KMS-11 (cell line): ENCODE measurements at regions not wholly inside any gene's neighbourhood (a gene's known extent, or its start where the extent isn't known, plus 50 kb on each side); places are given as distances from the start of the nearest gene placed in this dataset.

Experiments
- H2AFZ ChIP-seq: fragments of 200-600 bp; sonication (generic); 2 replicates; pipeline ENCODE4 v1.6.1; 2016; ENCODE audit warnings: antibody characterized with exemption, mixed run types, low read depth
- H3K27ac ChIP-seq: fragments of 200-600 bp; sonication (generic); 2 replicates; pipeline ENCODE4 v1.6.1; 2016; ENCODE audit warnings: mild to moderate bottlenecking, mixed run types
- H3K27me3 ChIP-seq: fragments of 200-600 bp; sonication (generic); 2 replicates; pipeline ENCODE4 v1.6.1; 2017; ENCODE audit warnings: mild to moderate bottlenecking, low read depth, mixed run types, moderate library complexity; ENCODE audit not compliant: insufficient read depth
- H3K36me3 ChIP-seq: fragments of 200-600 bp; sonication (generic); 2 replicates; pipeline ENCODE4 v1.6.1; 2017; ENCODE audit warnings: mild to moderate bottlenecking, mixed run types; ENCODE audit not compliant: insufficient read depth
- H3K4me1 ChIP-seq: fragments of 200-600 bp; sonication (generic); 2 replicates; pipeline ENCODE4 v1.6.1; 2016; ENCODE audit warnings: mild to moderate bottlenecking, low read depth, mixed run types; ENCODE audit not compliant: poor library complexity, severe bottlenecking
- H3K4me2 ChIP-seq: fragments of 200-600 bp; sonication (generic); 2 replicates; pipeline ENCODE4 v1.7.0; 2016; ENCODE audit warnings: mild to moderate bottlenecking, mixed run types
- H3K4me3 ChIP-seq: fragments of 200-600 bp; sonication (generic); IDR thresholded peaks from 2 replicates; pipeline ENCODE4 v1.6.1; 2017; ENCODE audit warnings: low read depth, low read length, mixed read lengths; ENCODE audit not compliant: insufficient read depth
- H3K79me2 ChIP-seq: fragments of 200-600 bp; sonication (generic); 2 replicates; pipeline ENCODE4 v1.6.1; 2016; ENCODE audit warnings: low read depth, mixed run types; ENCODE audit not compliant: insufficient read depth
- H3K9ac ChIP-seq: fragments of 200-600 bp; sonication (generic); 2 replicates; pipeline ENCODE4 v1.6.1; 2016; ENCODE audit warnings: mild to moderate bottlenecking, mixed run types
- H4K20me1 ChIP-seq: fragments of 200-600 bp; sonication (generic); 2 replicates; pipeline ENCODE4 v1.6.1; 2016; ENCODE audit warnings: mild to moderate bottlenecking, mixed run types; ENCODE audit not compliant: insufficient read depth
- CTCF ChIP-seq: fragments of 200-600 bp; sonication (generic); conservative IDR thresholded peaks from 2 replicates; pipeline ENCODE4 v1.6.1; 2017; ENCODE audit warnings: low read depth, mild to moderate bottlenecking, antibody characterized with exemption, low read length, moderate library complexity, mixed read lengths

GRCh38 chr13:31053091-31053490, 108.6 kb downstream of the HSPH1 start:
- no peaks in the 10 kb centered on the region for H3K4me1 ChIP-seq
- no peak overlapping the region for H3K9ac ChIP-seq
- TF ChIP-seq CTCF: no peak
- no peak overlapping the region for H3K4me2 ChIP-seq
- H3K4me3 ChIP-seq: no peak overlapping the region
- H3K27ac ChIP-seq: no peak overlapping the region
- H4K20me1 ChIP-seq: no peaks in the 10 kb centered on the region
- H2AFZ ChIP-seq: no peak overlapping the region
- H3K36me3 ChIP-seq: no peaks in the 10 kb centered on the region
- H3K27me3 ChIP-seq: no peaks in the 10 kb centered on the region
- H3K79me2 ChIP-seq: no peaks in the 10 kb centered on the region

GRCh38 chr13:31052478-31052877, 109.2 kb downstream of the HSPH1 start:
- Histone ChIP-seq H3K27me3 (no peaks in the 10 kb centered on the region), H3K4me1 (no peaks in the 10 kb centered on the region), H3K4me3 (no peak overlapping the region), H3K27ac (no peak overlapping the region), H3K4me2 (no peak overlapping the region), H4K20me1 (no peaks in the 10 kb centered on the region), H3K36me3 (no peaks in the 10 kb centered on the region), H3K9ac (no peak overlapping the region), H3K79me2 (no peaks in the 10 kb centered on the region), H2AFZ (no peak overlapping the region)
- TF ChIP-seq CTCF: no peak

- Histone ChIP-seq H3K4me1 (no peaks in the 10 kb centered on the region), H3K79me2 (no peaks in the 10 kb centered on the region), H3K36me3 (no peaks in the 10 kb centered on the region), H4K20me1 (no peaks in the 10 kb centered on the region), H3K9ac (no peak overlapping the region), H3K4me2 (no peak overlapping the region), H3K27ac (no peak overlapping the region), H3K27me3 (no peaks in the 10 kb centered on the region), H3K4me3 (no peak overlapping the region), H2AFZ (no peak overlapping the region)
- TF ChIP-seq CTCF: no peak
These were observed 109.7 kb downstream of the HSPH1 start for GRCh38 chr13:31051999-31052398.

- Histone ChIP-seq H2AFZ (no peak overlapping the region), H3K9ac (no peak overlapping the region), H3K79me2 (no peaks in the 10 kb centered on the region), H3K27me3 (no peaks in the 10 kb centered on the region), H3K27ac (no peak overlapping the region), H3K4me1 (no peaks in the 10 kb centered on the region), H3K4me2 (no peak overlapping the region), H3K4me3 (no peak overlapping the region), H4K20me1 (no peaks in the 10 kb centered on the region), H3K36me3 (no peaks in the 10 kb centered on the region)
- no peak for TF ChIP-seq CTCF
These were observed 111.0 kb downstream of the HSPH1 start for GRCh38 chr13:31050486-31051400.
